GM19372 (cell line): ENCODE measurements at regions not wholly inside any gene's neighbourhood (a gene's known extent, or its start where the extent isn't known, plus 50 kb on each side); places are given as distances from the start of the nearest gene placed in this dataset.
"Not testable (repeated sequence)": the region's sequence is repeated elsewhere in the genome, so short reads cannot be mapped to it uniquely, and the experiment has no call there.

Source experiments
- ATAC-seq: cut with Tn5 transposase; IDR thresholded peaks from one replicate; pipeline ENCODE4 v1.9.1; 2021; ENCODE audit warnings: mild to moderate bottlenecking, low read depth, moderate library complexity; ENCODE audit not compliant: unreplicated experiment

DNA sequence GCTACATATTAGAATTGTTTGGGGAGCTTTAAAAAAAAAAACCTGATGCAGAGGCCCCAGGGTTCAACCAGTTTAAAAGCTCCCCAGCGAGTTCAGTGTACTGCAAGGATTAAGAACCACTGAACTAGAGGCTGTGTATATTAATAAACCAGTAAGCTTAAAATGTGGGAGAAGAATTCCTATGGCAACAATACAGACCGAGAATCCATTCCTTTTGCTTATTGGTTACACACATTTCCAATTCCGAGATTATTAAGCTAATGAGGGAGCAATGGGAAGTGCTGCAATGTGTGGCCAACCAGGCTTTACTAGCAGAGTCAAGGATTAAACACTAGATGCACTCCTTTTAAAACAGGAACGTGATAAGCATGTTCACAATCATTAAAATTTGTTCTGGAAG lies 204.4 kb downstream of the TDRD15 start:
- ATAC-seq, result no peak

DNA sequence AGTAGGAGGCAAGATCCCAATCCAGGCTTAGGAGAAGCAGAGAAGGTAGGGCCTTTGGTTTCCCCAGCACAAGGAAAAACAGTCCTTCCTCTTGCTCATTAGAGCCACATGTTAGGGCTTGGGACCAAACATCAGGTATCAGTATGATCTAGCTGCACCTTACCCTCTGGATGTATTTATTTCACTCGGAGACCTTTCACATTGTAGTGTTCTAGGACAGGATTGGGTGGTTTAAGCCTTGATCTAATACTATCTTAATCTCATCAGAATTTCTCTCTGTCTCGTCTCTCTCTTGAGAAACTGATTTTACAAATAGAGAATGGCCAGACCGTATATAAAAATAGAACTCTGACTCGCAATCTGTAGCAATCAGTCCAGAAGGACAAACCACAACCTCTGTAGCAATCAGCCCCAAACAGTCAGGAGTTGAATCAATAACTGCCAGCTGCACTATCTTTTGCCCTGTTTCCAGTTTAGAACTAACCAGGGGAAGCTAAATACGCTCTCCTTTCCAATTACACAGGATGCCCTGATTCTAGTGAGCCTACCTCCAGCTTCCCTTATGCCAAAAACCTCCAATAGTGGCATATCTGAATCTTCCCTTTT lies 207.1 kb downstream of the TDRD15 start:
- no peak for ATAC-seq

DNA sequence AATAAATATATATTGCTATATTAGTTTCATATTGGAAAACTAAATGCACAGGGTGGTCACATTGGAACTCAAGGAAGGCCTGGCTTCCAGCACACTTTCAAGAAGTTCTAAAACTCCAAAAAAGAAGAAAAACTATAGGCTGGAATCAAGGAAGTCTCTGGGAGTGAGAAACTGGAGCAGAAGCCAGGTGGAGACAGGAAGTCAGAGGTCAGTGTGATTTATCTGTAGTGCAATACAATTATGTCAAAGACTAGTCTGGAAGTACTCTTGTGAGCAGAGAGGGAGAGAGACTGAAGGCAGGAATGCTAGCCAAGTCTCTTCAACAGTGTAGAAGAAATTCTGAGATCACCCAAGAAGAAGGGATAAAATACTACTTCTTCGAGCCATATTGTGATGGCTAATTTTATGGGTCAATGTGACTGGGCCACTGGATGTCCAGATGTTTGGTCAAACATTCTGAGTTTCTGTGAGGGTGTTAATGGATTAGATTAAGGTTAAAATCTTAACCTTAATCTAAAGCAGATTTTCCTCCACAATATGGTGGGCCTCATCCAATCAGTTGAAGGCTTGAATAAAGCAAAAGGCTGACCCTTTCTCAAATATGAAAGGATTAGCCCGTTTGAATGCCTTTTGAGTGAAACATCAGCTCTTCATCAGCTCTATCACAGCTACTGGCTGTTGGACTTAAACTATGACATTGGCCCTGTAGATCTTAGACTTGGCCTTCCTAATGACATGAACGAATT lies 208.0 kb downstream of the TDRD15 start:
- ATAC-seq, result no peak

DNA sequence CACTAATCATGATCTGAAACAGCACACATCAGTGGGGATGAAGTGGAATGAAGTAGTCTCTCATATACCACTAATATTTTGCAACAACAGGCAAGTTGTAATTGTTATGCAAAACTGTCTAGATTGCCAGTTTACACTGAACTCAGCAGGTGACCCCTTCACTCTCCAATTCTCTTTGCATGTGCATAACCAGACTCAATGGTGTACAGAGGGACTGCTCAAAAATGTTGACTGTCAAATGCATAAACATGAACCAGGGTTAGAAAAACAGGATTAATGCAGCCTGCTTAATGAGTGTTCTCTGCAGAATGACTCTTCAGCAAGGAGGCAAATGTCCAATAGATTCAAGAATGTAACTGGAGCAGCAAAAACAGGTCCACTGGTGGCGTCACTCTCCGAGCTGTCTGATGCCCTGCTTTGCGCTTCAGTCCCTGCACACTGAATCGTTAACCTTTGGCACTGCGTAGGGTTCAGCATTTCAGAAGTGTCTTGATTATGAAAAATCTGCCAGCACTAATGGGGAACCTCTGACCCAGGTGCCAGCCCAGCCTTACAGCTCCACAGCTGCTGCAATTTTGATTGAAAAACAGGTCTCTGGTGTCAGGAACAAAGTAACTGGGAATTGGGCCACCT lies 209.3 kb downstream of the TDRD15 start:
- ATAC-seq, result no peak

DNA sequence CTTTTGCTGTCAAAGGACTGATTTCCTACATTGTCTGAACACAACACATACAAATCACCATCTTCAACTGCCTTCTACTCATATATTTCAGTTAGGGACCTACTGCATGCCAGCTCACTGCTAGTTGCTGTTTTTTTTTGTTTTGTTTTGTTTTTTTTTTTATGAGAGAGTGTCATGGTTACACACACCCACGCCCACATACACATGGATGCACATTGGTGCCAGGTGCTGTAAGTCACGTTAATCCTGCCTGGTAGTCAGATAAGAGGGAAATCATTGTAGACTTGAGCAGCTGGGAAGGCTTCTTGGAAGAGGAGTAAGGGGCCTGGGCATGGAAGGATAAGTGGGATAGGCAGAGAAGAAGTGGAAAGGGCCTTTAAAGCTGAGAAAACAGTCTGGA lies 209.9 kb downstream of the TDRD15 start:
- ATAC-seq, result no peak

DNA sequence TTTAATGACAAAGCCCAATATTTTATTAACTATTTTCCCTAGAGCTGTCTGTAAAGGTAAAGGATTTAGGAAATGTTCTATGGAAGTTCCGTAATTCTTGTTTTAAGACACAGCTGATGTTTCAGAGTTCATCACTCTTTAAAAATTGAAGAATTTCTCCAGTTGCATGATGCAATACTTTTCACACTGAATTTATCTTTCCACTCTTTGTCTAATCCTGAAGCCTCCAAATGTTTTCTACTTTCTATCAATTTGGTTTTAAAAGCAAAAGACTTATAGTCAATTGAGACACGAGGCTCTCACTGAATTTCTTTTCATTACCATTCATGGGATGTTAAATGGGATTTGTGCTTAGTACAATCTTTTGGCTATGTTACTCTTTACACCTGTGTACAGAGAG lies 223.2 kb downstream of the TDRD15 start:
- ATAC-seq, result no peak

DNA sequence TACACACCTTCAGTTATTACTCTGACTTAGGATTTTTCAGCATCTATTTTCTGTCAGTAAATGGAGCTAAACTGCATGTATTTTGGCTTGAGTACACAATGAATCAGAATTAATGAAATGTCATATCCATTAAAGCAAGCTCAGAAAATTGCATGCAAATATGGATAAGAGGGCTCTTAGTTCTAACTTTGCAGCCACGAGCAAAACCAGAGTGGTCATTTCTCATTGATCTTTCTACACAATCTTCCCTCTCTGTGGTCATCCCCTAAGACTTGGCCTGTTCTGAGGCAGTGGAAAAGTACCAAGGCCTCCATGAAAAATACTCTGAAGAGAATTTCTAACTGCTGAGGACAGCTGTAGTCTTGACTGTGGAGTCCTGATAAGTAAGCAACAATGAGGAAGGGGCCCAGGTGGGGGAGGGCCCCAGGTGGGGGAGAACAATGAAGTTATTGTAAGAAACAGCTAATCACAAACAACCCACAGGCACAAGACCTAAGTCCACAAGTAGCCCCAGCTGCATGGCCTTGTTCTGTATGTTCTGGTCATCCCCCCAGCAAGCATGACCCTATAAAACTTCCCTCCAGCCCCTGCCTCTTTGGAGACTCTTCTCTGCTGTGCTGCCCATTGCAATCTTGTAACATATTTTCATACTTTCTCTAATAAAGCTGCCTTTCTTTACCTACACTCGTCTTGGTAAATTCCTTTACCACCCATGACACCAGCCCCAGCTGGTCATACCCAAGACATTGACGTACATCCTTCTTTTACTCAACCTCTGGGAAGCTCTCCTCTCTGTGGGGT lies 230.3 kb downstream of the TDRD15 start:
- ATAC-seq, result no peak

DNA sequence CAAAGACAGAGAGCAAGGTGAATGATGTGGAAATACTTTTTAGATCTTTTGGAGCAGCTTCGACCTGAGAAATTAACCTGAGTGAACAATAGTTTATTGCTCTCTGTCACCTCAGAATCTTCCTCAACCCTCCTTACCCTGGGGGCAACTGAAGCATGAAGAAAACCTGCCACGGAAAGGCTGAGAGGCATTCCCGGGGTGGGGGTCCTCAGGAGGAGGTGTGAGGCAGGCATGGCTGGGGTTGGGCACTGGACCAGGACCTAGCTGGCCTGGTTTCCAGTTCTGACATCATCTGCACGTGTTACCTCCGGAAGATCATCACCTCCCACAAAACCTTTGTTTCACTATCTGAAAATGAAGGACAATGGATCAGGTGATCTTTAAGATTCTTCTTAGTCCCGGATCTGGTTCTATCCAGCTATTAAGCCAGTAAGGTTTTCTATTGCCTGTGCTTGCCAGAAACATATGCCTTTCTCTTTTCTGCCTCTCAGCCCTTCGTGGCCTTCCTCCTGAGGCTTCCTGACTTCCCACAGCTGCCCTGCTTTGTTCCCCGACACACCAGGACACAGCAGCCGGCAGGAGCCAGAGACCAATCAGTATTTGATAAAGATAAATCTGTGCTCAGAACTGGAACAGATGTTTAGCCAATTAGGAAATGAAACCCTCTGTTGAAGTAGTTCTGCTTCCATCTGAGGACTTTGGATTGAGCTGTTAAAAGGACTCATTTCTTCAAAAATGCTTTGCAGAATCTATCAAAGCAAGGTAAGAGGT lies 232.5 kb downstream of the TDRD15 start:
- no peak for ATAC-seq

DNA sequence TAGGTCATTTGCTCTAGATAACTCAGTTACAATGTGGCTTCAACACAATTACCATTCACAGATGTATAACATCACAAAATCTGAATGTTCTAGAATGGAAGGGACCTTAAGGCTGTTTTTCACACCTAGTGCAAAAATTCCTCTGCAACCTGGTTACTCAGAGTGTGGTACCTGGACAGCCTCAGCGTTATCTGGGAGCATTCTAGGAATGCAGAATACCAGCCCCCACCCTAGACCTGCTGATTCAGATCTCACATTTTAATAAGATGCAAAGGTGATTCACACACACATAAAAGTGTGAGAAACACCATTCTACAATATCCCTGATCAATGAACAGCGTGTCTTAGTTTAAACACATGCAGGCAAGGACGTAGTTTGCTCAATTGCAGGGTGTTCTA lies 233.1 kb downstream of the TDRD15 start:
- ATAC-seq, result no peak

DNA sequence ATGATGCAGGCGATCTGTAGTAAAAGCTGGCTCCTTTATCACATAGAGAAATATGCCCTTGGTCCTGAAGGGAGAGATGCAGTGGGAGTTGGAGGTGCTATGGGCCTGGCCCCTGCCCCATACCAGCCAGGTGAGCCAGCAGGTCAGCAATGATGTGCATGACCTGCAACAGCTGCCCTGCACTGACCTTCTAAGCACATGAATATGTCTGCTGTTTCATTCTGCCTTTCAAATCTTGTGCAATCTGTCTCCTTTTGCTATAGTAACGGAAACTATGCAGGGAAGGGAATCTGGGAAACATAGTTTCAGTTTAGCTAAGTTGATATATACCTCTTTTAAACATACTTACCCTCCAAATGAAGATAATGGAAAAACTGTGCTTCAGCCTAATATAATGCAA lies 235.2 kb downstream of the TDRD15 start:
- no peak for ATAC-seq

DNA sequence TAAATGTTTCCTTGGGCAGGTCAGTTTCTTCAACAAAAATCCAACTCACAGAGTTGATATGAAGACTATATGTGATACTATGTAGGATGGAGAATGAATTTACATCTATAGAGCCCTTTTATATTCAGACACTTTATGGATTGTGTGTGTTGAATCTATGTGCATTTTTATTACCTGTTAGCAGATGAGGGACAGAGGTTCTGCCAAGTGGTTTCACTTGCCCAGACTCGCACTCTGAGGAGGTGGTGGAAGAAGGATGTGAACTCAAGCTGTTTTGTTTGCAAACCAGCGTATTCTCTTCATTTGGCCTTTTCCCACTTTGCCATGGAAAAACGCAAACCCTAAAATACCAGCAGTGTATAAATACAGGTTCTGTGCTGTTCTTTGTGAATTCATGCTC lies 237.6 kb downstream of the TDRD15 start:
- ATAC-seq, result no peak

DNA sequence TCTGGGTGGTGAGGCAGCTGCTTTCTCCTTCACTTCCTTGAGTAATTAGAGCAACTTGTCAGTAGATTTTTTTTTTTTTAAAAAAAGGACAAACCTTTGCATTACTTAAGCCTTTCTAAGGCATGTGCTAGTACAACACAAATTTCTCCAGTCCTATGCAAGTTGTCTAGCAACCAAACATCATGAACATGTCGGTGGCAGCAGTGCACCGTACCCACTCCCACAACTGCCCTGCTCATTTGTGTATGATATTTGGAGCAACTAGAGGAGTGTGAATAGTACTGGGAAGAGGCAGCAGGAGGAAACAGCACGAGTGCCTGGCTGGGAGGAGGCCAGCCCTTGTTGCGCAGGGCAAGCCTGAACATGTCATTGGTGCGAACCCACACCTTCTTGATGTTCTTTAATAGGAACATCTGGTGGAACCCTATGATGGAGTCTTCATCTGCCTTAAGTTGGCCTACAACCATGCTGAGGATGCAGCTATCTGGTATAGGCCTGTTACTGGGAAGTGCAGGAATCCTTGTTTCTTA lies 238.3 kb downstream of the TDRD15 start:
- no peak for ATAC-seq

DNA sequence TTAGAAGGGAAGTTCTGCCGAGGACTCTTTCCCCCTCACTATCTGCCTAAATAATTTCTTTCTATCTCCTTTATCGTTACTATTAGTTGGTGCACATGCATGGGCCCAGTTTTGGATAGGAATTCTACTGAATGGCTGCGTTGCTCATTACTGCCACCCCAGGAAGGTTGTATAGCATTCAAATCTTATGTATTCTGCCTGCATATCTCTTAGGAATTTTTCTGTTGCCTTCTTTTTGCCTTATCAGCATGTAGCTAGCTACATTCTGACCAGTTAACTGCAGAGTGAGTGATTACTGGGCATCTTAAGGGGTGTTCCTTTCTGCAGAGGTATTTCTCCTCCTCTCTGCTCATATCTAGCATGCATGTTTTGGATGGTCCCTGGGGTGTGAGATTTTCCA lies 239.6 kb downstream of the TDRD15 start:
- ATAC-seq, result no peak

DNA sequence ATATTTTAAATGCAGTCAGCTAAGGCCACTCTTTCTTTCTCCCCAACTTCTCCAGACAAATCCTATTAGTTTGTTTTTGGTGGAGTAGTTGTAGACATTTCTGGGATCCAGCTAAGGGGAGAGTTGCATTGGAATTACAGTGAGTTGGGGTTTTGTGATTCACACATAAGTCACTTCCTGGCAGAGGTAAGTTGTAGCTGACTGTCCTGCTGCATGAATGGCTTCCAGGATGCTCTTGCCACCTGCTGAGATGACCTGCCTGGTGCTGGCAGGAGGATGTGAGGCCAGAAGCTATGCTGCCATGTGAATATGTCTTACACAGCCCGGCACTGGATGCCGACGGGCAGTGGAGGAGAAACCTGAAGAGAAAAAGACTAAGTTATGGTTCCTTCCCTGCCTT lies 243.7 kb downstream of the TDRD15 start:
- no peak for ATAC-seq

DNA sequence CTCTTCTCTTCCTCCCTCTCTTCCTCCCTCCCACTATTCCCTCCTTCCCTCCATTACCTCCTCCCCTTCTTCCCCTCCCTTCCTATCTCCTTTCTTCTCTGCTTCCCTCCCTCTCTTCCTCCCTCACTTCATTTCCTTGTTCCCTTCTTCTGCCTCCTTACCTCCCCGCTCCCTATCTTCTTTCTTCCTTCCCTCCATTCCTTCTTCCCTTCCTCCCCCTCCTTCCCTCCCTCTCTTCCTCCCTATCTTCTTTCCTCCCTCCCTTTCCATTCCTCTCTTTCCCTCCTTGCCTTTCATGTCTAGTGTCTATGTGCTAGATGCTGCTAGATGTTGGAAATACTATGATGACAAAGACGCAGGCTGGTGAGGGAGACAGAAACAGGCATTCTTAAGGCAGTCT lies 246.0 kb downstream of the TDRD15 start:
- no peak for ATAC-seq

DNA sequence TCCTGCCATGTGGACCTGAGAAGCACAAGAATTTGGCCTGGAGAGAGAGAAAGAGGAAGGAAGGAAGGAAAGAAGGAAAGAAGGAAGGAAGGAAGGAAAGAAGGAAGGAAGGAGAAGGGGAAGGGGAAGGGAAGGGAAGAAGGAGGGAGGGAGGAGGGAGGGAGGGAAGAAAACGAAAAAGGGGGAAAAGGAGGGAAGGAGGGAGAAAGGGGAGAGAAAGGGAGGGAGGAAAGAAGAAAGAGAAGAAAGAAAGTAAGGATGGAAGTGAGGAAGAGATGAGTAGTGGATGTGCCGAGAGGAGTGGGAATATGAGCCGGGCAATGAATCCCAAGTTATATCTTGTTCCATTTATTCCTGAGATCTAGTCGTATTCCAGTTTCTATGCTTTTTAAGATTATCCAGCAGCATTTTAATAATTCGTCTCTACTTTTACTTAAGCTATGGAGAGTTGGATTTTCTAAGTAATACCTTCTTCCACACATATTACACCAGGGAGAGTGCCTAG lies 247.8 kb downstream of the TDRD15 start:
- ATAC-seq, result no peak

DNA sequence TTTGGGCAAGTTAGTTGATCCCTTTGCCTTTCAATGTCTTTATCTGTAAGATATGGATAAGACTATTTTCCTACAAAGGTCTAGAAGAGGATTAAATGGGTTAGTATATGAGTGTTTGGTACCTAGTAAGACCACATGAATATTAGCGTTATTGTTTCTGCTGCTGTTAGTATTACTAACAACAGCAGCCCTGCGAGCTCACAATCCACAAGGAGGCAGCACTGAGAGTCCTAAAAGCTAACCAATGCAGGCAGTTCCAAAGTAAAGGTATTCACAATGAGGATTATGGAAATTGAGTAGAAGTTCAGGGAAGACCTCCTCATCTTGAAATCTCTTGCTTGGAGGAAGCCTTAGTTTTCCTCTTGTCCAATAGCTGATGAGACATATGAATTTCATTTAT lies 248.9 kb downstream of the TDRD15 start:
- ATAC-seq, result no peak

DNA sequence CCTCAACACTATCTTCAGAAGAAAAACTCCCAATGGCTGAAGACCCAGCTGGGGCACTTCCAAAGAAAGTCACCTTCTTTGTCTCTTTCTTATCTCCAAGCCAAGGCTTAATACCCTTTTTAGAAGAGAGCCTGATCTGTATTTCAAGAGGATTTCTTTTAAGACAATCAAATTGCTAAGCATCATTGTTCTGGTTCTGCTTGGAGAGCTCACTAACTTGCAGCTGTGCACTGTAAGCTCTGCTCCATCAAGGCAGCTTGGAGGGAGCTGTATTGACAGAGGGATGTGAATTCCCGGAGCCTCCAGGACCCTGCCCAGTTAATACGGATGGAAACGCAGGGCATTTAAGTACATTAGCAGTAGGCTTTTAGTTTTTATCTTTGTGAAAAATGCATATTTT lies 253.1 kb downstream of the TDRD15 start:
- no peak for ATAC-seq

DNA sequence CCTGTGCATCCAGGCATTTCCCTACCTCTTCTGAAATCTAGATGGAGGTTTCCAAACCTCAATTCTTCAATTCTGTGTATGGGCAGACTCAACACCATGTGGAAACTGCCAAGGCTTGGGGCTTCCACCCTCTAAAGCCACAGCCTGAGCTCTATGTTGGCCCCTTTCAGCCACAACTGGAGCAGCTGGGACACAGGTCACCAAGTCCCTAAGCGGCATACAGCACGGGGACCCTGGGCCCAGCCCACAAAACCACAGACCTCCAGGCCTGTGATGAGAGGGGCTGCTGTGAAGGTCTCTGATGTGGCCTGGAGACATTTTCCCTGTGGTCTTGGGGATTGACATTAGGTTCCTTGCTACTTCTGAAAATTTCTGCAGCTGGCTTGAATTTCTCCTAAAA lies 255.4 kb downstream of the TDRD15 start:
- no peak for ATAC-seq

DNA sequence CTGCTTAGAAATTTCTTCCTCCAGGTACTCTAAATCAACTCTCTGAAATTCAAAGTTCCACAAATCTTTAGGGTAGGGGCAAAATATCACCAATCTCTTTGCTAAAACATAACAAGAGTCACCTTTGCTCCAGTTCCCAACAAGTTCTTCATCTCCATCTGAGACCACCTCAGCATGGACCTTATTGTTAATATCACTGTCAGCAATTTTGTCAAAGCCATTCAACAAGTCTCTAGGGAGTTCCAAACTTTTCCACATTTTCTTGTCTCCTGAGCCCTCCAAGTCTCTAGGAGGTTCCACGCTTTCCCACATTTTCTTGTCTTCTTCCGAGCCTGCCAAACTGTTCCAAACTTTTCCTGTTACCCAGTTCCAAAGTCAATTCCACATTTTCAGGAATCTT lies 255.9 kb downstream of the TDRD15 start:
- not testable (repeated sequence) for ATAC-seq
